GM23248 (cell line): ENCODE measurements at regions not wholly inside any gene's neighbourhood (a gene's known extent, or its start where the extent isn't known, plus 50 kb on each side); places are given as distances from the start of the nearest gene placed in this dataset.

ENCODE experiments used
- DNase-seq: peaks from one replicate; pipeline ENCODE4 v3.0.0-alpha.2; 2015
- H2AFZ ChIP-seq: fragments of 200-600 bp; sonication (generic); 2 replicates; pipeline ENCODE4 v1.6.1; 2016; ENCODE audit warnings: antibody characterized with exemption
- H3F3A ChIP-seq: fragments of 200-600 bp; sonication (generic); 2 replicates; pipeline ENCODE4 v1.6.1; 2016; ENCODE audit warnings: mild to moderate bottlenecking, antibody characterized with exemption, mixed run types; ENCODE audit not compliant: insufficient read depth
- H3K27ac ChIP-seq: fragments of 200-600 bp; sonication (generic); 2 replicates; pipeline ENCODE4 v1.5.1; 2016; ENCODE audit warnings: mild to moderate bottlenecking
- H3K27me3 ChIP-seq: fragments of 200-600 bp; sonication (generic); replicated peaks from 2 replicates; pipeline ENCODE4 v1.6.1; 2016; ENCODE audit warnings: mild to moderate bottlenecking; ENCODE audit not compliant: insufficient read depth
- H3K36me3 ChIP-seq: fragments of 200-600 bp; sonication (generic); 2 replicates; pipeline ENCODE4 v1.6.1; 2016; ENCODE audit warnings: low read depth, mild to moderate bottlenecking
- H3K4me1 ChIP-seq: fragments of 200-600 bp; sonication (generic); 2 replicates; pipeline ENCODE4 v1.6.1; 2016; ENCODE audit warnings: mild to moderate bottlenecking; ENCODE audit not compliant: insufficient read depth
- H3K4me2 ChIP-seq: fragments of 200-600 bp; sonication (generic); one replicate; pipeline ENCODE4 v1.6.1; 2016; ENCODE audit warnings: mild to moderate bottlenecking; ENCODE audit not compliant: unreplicated experiment
- H3K4me3 ChIP-seq: fragments of 200-600 bp; sonication (generic); 2 replicates; pipeline ENCODE4 v1.5.1; 2016; ENCODE audit warnings: mild to moderate bottlenecking
- H3K79me2 ChIP-seq: fragments of 200-600 bp; sonication (generic); 2 replicates; pipeline ENCODE4 v1.6.1; 2016; ENCODE audit warnings: mild to moderate bottlenecking; ENCODE audit not compliant: insufficient read depth
- H3K9ac ChIP-seq: fragments of 200-600 bp; sonication (generic); 2 replicates; pipeline ENCODE4 v1.6.1; 2016; ENCODE audit warnings: mild to moderate bottlenecking
- H3K9me2 ChIP-seq: fragments of 200-600 bp; sonication (generic); 2 replicates; pipeline ENCODE4 v1.6.1; 2016; ENCODE audit warnings: mixed run types, mild to moderate bottlenecking, moderate library complexity; ENCODE audit not compliant: insufficient read depth
- H3K9me3 ChIP-seq: fragments of 200-600 bp; sonication (generic); one replicate; pipeline ENCODE4 v1.6.1; 2017; ENCODE audit warnings: low read depth
- H4K20me1 ChIP-seq: fragments of 200-600 bp; sonication (generic); 2 replicates; pipeline ENCODE4 v1.6.0; 2016; ENCODE audit not compliant: insufficient read depth
- EZH2 ChIP-seq: fragments of 200-600 bp; sonication (generic); IDR thresholded peaks from 2 replicates; pipeline ENCODE4 v1.6.1; 2018; ENCODE audit warnings: antibody characterized with exemption, mild to moderate bottlenecking; ENCODE audit not compliant: insufficient read depth, poor library complexity, severe bottlenecking
- EZH2phosphoT487 ChIP-seq: fragments of 200-600 bp; sonication (generic); IDR thresholded peaks from 2 replicates; pipeline ENCODE4 v1.6.1; 2018; ENCODE audit warnings: antibody characterized with exemption, moderate library complexity, mild to moderate bottlenecking, low read depth; ENCODE audit not compliant: insufficient read depth
- WGBS, 2 experiments: methylation state at CpG; one replicate each; pipeline ENCODE4 v1.1.6; 2015 to 2017; ENCODE audit warnings: low lambda C conversion rate in 2 of 2, low coverage in 1 of 2; ENCODE audit errors: missing lambda C conversion rate in 2 of 2; 5-methylcytosine and 5-hydroxymethylcytosine counted together
- in situ Hi-C: fragments of 300-500 bp; cut with MboI; formaldehyde crosslinking; loops from 2 replicates; pipeline ENCODE4 v1.15.0; 2020

- WGBS, 2 experiments = 0 to 2% methylated on average over 1 of the region's 1 CpG
- Histone ChIP-seq H3K9me2 (no peaks in the 10 kb centered on the region), H3K9ac (no peak overlapping the region), H3K79me2 (no peaks in the 10 kb centered on the region), H3K4me1 (no peaks in the 10 kb centered on the region), H3K4me3 (no peak overlapping the region), H3K4me2 (no peak overlapping the region), H3K27me3 (no peaks in the 10 kb centered on the region), H3F3A (no peaks in the 10 kb centered on the region), H2AFZ (no peak overlapping the region), H3K9me3 (no peaks in the 10 kb centered on the region), H4K20me1 (no peaks in the 10 kb centered on the region), H3K36me3 (no peaks in the 10 kb centered on the region), H3K27ac (no peak overlapping the region)
- in situ Hi-C loops = no loop called here
- no peak for DNase-seq
- no peak for TF ChIP-seq EZH2
- TF ChIP-seq EZH2phosphoT487 = no peak
These were observed 287.7 kb upstream of the MAD2L1 start for GRCh38 chr4:120354381-120354780.

GRCh38 chr4:120353235-120353634 lies 286.6 kb upstream of the MAD2L1 start:
- H2AFZ ChIP-seq = no peak overlapping the region
- H3K27me3 ChIP-seq = no peaks in the 10 kb centered on the region
- no peaks in the 10 kb centered on the region for H3F3A ChIP-seq
- H3K9me3 ChIP-seq = no peaks in the 10 kb centered on the region
- in situ Hi-C loops = no loop called here
- no peak for DNase-seq
- TF ChIP-seq EZH2phosphoT487 (no peak), EZH2 (no peak)
- WGBS, 2 experiments = 75 to 78% methylated on average over 6 of the region's 6 CpGs
- H3K4me2 ChIP-seq = no peak overlapping the region
- no peaks in the 10 kb centered on the region for H4K20me1 ChIP-seq
- H3K27ac ChIP-seq = no peak overlapping the region
- no peak overlapping the region for H3K9ac ChIP-seq
- H3K4me3 ChIP-seq = no peak overlapping the region
- H3K4me1 ChIP-seq = 0 out of 2 replicates have a peak, but pooled peaks cover 2% of the 10 kb centered on the region
- no peaks in the 10 kb centered on the region for H3K9me2 ChIP-seq
- H3K79me2 ChIP-seq = no peaks in the 10 kb centered on the region
- no peaks in the 10 kb centered on the region for H3K36me3 ChIP-seq

GRCh38 chr4:120352739-120353138 lies 286.1 kb upstream of the MAD2L1 start:
- TF ChIP-seq EZH2phosphoT487 (no peak), EZH2 (no peak)
- in situ Hi-C loops = no loop called here

GRCh38 chr4:120348948-120349347 lies 282.3 kb upstream of the MAD2L1 start:
- H3K4me2 ChIP-seq = no peak overlapping the region

More at GRCh38 chr4:120352739-120353138, 286.1 kb upstream of the MAD2L1 start:
- H3K4me2 ChIP-seq = no peak overlapping the region
- no peak overlapping the region for H3K4me3 ChIP-seq
- H3K9me2 ChIP-seq = no peaks in the 10 kb centered on the region
- no peak overlapping the region for H2AFZ ChIP-seq
- no peaks in the 10 kb centered on the region for H3K36me3 ChIP-seq
- H3K4me1 ChIP-seq = 0 out of 2 replicates have a peak, but pooled peaks cover 2% of the 10 kb centered on the region
- H3K9me3 ChIP-seq = no peaks in the 10 kb centered on the region
- no peaks in the 10 kb centered on the region for H4K20me1 ChIP-seq
- no peak for DNase-seq
- no peaks in the 10 kb centered on the region for H3K27me3 ChIP-seq
- WGBS, 2 experiments = 68% methylated on average over 1 of the region's 1 CpG
- no peaks in the 10 kb centered on the region for H3K79me2 ChIP-seq
- no peaks in the 10 kb centered on the region for H3F3A ChIP-seq
- H3K9ac ChIP-seq = no peak overlapping the region
- H3K27ac ChIP-seq = no peak overlapping the region

GRCh38 chr4:120348521-120348920 lies 281.9 kb upstream of the MAD2L1 start:
- Histone ChIP-seq H3K4me1 (0 out of 2 replicates have a peak, but pooled peaks cover 2% of the 10 kb centered on the region), H3K4me3 (no peak overlapping the region), H2AFZ (no peak overlapping the region), H3K4me2 (no peak overlapping the region), H3K27ac (no peak overlapping the region), H3K9ac (no peak overlapping the region), H3K27me3 (no peaks in the 10 kb centered on the region), H3K79me2 (no peaks in the 10 kb centered on the region), H3K9me2 (no peaks in the 10 kb centered on the region), H3F3A (no peaks in the 10 kb centered on the region), H3K9me3 (no peaks in the 10 kb centered on the region), H4K20me1 (no peaks in the 10 kb centered on the region), H3K36me3 (no peaks in the 10 kb centered on the region)
- WGBS, 2 experiments = 9 to 17% methylated on average over 2 of the region's 2 CpGs
- in situ Hi-C loops = no loop called here
- peak; percentile 62 for DNase-seq
- no peak for TF ChIP-seq EZH2phosphoT487
- TF ChIP-seq EZH2 = no peak

More at GRCh38 chr4:120348948-120349347, 282.3 kb upstream of the MAD2L1 start:
- Histone ChIP-seq H4K20me1 (no peaks in the 10 kb centered on the region), H3K4me3 (no peak overlapping the region), H3K27ac (no peak overlapping the region), H3F3A (no peaks in the 10 kb centered on the region), H2AFZ (no peak overlapping the region), H3K79me2 (no peaks in the 10 kb centered on the region), H3K36me3 (no peaks in the 10 kb centered on the region), H3K9me3 (no peaks in the 10 kb centered on the region), H3K27me3 (no peaks in the 10 kb centered on the region), H3K9me2 (no peaks in the 10 kb centered on the region), H3K4me1 (0 out of 2 replicates have a peak, but pooled peaks cover 2% of the 10 kb centered on the region), H3K9ac (no peak overlapping the region)
- in situ Hi-C loops = no loop called here
- WGBS, 2 experiments = 76 to 90% methylated on average over 1 of the region's 1 CpG
- TF ChIP-seq EZH2phosphoT487 = no peak
- TF ChIP-seq EZH2 = no peak
- DNase-seq = no peak
